HFFc6 (cell line): ENCODE measurements at regions not wholly inside any gene's neighbourhood (a gene's known extent, or its start where the extent isn't known, plus 50 kb on each side); places are given as distances from the start of the nearest gene placed in this dataset.

ENCODE experiments used
- DNase-seq: peaks from one replicate; pipeline ENCODE4 v3.0.0-alpha.2; 2018
- H3K27ac Mint-ChIP-seq: 2 replicates; pipeline ENCODE4 v1.8.0; 2020; ENCODE audit warnings: mild to moderate bottlenecking, mixed read lengths
- H3K27me3 Mint-ChIP-seq: 2 replicates; pipeline ENCODE4 v1.8.0; 2021; ENCODE audit warnings: mild to moderate bottlenecking, moderate library complexity, mixed read lengths; ENCODE audit not compliant: insufficient read depth
- H3K36me3 Mint-ChIP-seq: 2 replicates; pipeline ENCODE4 v1.8.0; 2021; ENCODE audit warnings: low read depth, mixed read lengths
- H3K4me1 Mint-ChIP-seq: 2 replicates; pipeline ENCODE4 v1.8.0; 2020; ENCODE audit warnings: low read depth, mixed read lengths
- H3K4me3 Mint-ChIP-seq: 2 replicates; pipeline ENCODE4 v1.8.0; 2020; ENCODE audit warnings: mild to moderate bottlenecking, moderate library complexity, mixed read lengths
- H3K9me3 Mint-ChIP-seq: 2 replicates; pipeline ENCODE4 v1.8.0; 2020; ENCODE audit warnings: mild to moderate bottlenecking, mixed read lengths
- CTCF ChIP-seq: fragments of 200-600 bp; sonication (generic); IDR thresholded peaks from 2 replicates; pipeline ENCODE4 v1.5.0; 2021; ENCODE audit warnings: antibody characterized with exemption, mild to moderate bottlenecking

GRCh38 chr4:138724530-138724929 lies 291.1 kb upstream of the NOCT start:
- H3K4me1 Mint-ChIP-seq: no peaks in the 10 kb centered on the region
- peaks cover 4% of the 10 kb centered on the region; the same call in 1 of the 2 replicates for H3K27me3 Mint-ChIP-seq

GRCh38 chr4:138716559-138717335 lies 298.8 kb upstream of the NOCT start:
- H3K36me3 Mint-ChIP-seq: no peaks in the 10 kb centered on the region
- DNase-seq: no peak
- H3K27ac Mint-ChIP-seq: no peak overlapping the region
- no peak overlapping the region for H3K4me3 Mint-ChIP-seq
- no peak for TF ChIP-seq CTCF
- H3K27me3 Mint-ChIP-seq: peaks cover 12% of the 10 kb centered on the region
- H3K4me1 Mint-ChIP-seq: no peaks in the 10 kb centered on the region
- no peaks in the 10 kb centered on the region for H3K9me3 Mint-ChIP-seq

More at GRCh38 chr4:138724530-138724929, 291.1 kb upstream of the NOCT start:
- Mint-ChIP-seq H3K9me3 (no peaks in the 10 kb centered on the region), H3K27ac (no peak overlapping the region), H3K4me3 (no peak overlapping the region), H3K36me3 (no peaks in the 10 kb centered on the region)
- no peak for DNase-seq
- no peak for TF ChIP-seq CTCF

GRCh38 chr4:138710297-138710696 lies 305.3 kb upstream of the NOCT start:
- DNase-seq: no peak
- Mint-ChIP-seq H3K9me3 (no peaks in the 10 kb centered on the region), H3K4me1 (no peaks in the 10 kb centered on the region), H3K4me3 (no peak overlapping the region), H3K27me3 (peaks cover 26% of the 10 kb centered on the region), H3K36me3 (no peaks in the 10 kb centered on the region), H3K27ac (no peak overlapping the region)
- TF ChIP-seq CTCF: no peak

DNA sequence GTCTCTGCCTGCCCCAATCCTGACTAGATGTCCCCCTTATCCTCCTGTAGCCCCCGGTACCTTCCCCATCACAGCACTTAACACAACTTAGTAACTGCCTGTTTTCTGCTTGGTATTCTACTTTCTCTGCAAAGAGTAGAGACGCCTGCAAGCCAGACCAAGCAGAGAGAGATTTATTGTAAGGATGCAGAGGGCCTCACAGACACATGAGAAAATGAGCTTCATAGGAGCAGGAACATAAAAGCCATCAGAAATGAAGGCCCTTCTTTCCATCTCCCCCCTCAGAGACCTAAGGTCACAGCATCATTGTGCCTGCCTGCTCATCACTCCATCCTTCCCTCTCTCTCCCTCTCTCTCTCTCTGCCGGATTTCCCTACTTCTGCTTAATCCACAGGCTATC lies 305.7 kb upstream of the NOCT start:
- no peak for DNase-seq
- Mint-ChIP-seq H3K27ac (no peak overlapping the region), H3K4me1 (no peaks in the 10 kb centered on the region), H3K36me3 (no peaks in the 10 kb centered on the region), H3K4me3 (no peak overlapping the region), H3K9me3 (no peaks in the 10 kb centered on the region), H3K27me3 (peaks cover 27% of the 10 kb centered on the region)
- no peak for TF ChIP-seq CTCF

GRCh38 chr4:138707746-138708677 lies 307.6 kb upstream of the NOCT start:
- no peaks in the 10 kb centered on the region for H3K9me3 Mint-ChIP-seq
- peaks cover 27% of the 10 kb centered on the region for H3K27me3 Mint-ChIP-seq
- no peak overlapping the region for H3K4me3 Mint-ChIP-seq
- no peak for DNase-seq
- no peaks in the 10 kb centered on the region for H3K36me3 Mint-ChIP-seq
- H3K4me1 Mint-ChIP-seq: no peaks in the 10 kb centered on the region
- no peak overlapping the region for H3K27ac Mint-ChIP-seq
- TF ChIP-seq CTCF: no peak
